Ureter (tissue), 1 donor: ENCODE measurements at regions not wholly inside any gene's neighbourhood (a gene's known extent, or its start where the extent isn't known, plus 50 kb on each side); places are given as distances from the start of the nearest gene placed in this dataset.
"Not testable (repeated sequence)": the region's sequence is repeated elsewhere in the genome, so short reads cannot be mapped to it uniquely, and the experiment has no call there.

Experiments
- DNase-seq: peaks from one replicate; pipeline ENCODE4 v3.0.0-alpha.2; 2020; ENCODE audit warnings: low spot score
- donor health status: DM: yes; HTN: yes; CAD: no.

- DNase-seq = no peak
Observed at GRCh38 chr13:63551731-63552130, 2136.1 kb upstream of the PCDH20 start.

- DNase-seq = no peak
Observed at GRCh38 chr13:63546524-63546923, 2130.9 kb upstream of the PCDH20 start.

- DNase-seq = no peak
Observed at GRCh38 chr13:63542770-63543169, 2127.1 kb upstream of the PCDH20 start.

GRCh38 chr13:63541336-63541735, 2125.7 kb upstream of the PCDH20 start:
- DNase-seq = no peak

GRCh38 chr13:63540061-63540460, 2124.4 kb upstream of the PCDH20 start:
- no peak for DNase-seq

- no peak for DNase-seq
Observed at GRCh38 chr13:63517371-63517770, 2101.7 kb upstream of the PCDH20 start.

GRCh38 chr13:63516124-63516523, 2100.5 kb upstream of the PCDH20 start:
- DNase-seq = no peak

- no peak for DNase-seq
Observed at GRCh38 chr13:63514886-63515285, 2099.2 kb upstream of the PCDH20 start.

- DNase-seq = no peak
Observed at GRCh38 chr13:63512095-63512494, 2096.4 kb upstream of the PCDH20 start.

- DNase-seq = no peak
Observed at GRCh38 chr13:63501702-63502101, 2086.1 kb upstream of the PCDH20 start.

GRCh38 chr13:63497601-63498000, 2082.0 kb upstream of the PCDH20 start:
- no peak for DNase-seq

GRCh38 chr13:63492604-63493003, 2077.0 kb upstream of the PCDH20 start:
- no peak for DNase-seq

- no peak for DNase-seq
Observed at GRCh38 chr13:63490149-63490548, 2074.5 kb upstream of the PCDH20 start.

- DNase-seq = no peak
Observed at GRCh38 chr13:63481334-63481733, 2065.7 kb upstream of the PCDH20 start.

GRCh38 chr13:63472711-63473110, 2057.1 kb upstream of the PCDH20 start:
- no peak for DNase-seq

- no peak for DNase-seq
Observed at GRCh38 chr13:63463782-63464610, 2048.3 kb upstream of the PCDH20 start.

GRCh38 chr13:63460462-63461090, 2044.9 kb upstream of the PCDH20 start:
- no peak for DNase-seq

GRCh38 chr13:63457186-63457585, 2041.5 kb upstream of the PCDH20 start:
- DNase-seq = no peak

GRCh38 chr13:63455938-63456337, 2040.3 kb upstream of the PCDH20 start:
- no peak for DNase-seq

- no peak for DNase-seq
Observed at GRCh38 chr13:63449550-63449949, 2033.9 kb upstream of the PCDH20 start.

GRCh38 chr13:63448692-63449091, 2033.0 kb upstream of the PCDH20 start:
- no peak for DNase-seq

- no peak for DNase-seq
Observed at GRCh38 chr13:63446329-63446728, 2030.7 kb upstream of the PCDH20 start.

- not testable (repeated sequence) for DNase-seq
Observed at GRCh38 chr13:63444225-63444624, 2028.6 kb upstream of the PCDH20 start.
